ENCODE measurements at regions not wholly inside any gene's neighbourhood (a gene's known extent, or its start where the extent isn't known, plus 50 kb on each side); places are given as distances from the start of the nearest gene placed in this dataset.

GRCh38 chr4:38308728-38309311 lies 348.6 kb downstream of the PTTG2 start:
- no peak overlapping the region for H3K4me2 ChIP-seq (ENCODE audit: low read depth, low read length)
- no peak for ATAC-seq

More at GRCh38 chr4:38308728-38309311, 348.6 kb downstream of the PTTG2 start:
- no TSS peak for BruUV-seq (replicated peaks)
- DNase-seq (ENCODE audit: low spot score) (no peak), FAIRE-seq (no peak)
- Histone ChIP-seq H4K20me1 (ENCODE audit: insufficient read depth, low read length) (no peaks in the 10 kb centered on the region), H3K9me3 (ENCODE audit: low read length) (no peaks in the 10 kb centered on the region), H3K27me3 (ENCODE audit: control insufficient read depth in 1 of 2, insufficient read depth in 2 of 2, low read length in 2 of 2) (no peaks in the 10 kb centered on the region; a peak in 1 of 5 replicates), H3K4me1 (ENCODE audit: insufficient read depth, low read length) (peaks cover 17% of the 10 kb centered on the region), H3K79me2 (ENCODE audit: insufficient read depth, low read length) (no peaks in the 10 kb centered on the region), H2AFZ (ENCODE audit: low read length) (no peak overlapping the region), H3K27ac (ENCODE audit: extremely low read length, insufficient read depth, low read length) (no peak overlapping the region), H3K36me3 (replicated peaks in 1 of 2; ENCODE audit: control insufficient read depth in 1 of 2, insufficient read depth in 2 of 2, low read length in 2 of 2) (no peaks in the 10 kb centered on the region), H3K9ac (ENCODE audit: insufficient read depth, low read depth, low read length) (no peak overlapping the region), H3K4me3 (replicated peaks in 1 of 3; ENCODE audit: insufficient read depth in 1 of 3, low read depth in 2 of 3, low read length in 3 of 3) (no peak overlapping the region)
- in situ Hi-C loops (cut with HindIII; ENCODE audit: extremely low pct_ligation_motif_present, low pct_unique_long_range_greater_than_20kb), result loop anchor here (25.0 kb wide), 1 partner anchor 247 kb away; no protein-coding TSS in a partner anchor
- 9% methylated on average over 5 of the region's 5 CpGs for WGBS (ENCODE audit: low lambda C conversion rate)
- CTCF ChIA-PET (ENCODE audit: low intra/inter-chr PET ratio, low total read pairs), result no interaction called here
- no peak for TF ChIP-seq ATM (IDR thresholded peaks at IDR 0.05; ENCODE audit: borderline replicate concordance)
- TF ChIP-seq ATF5 (CRISPR knock-in tag; IDR thresholded peaks at IDR 0.05; ENCODE audit: low read depth), result no peak
- TF ChIP-seq ZNF225 (CRISPR knock-in tag; IDR thresholded peaks at IDR 0.05), result no peak
- TF ChIP-seq ZFYVE20 (CRISPR knock-in tag; IDR thresholded peaks at IDR 0.05; ENCODE audit: borderline replicate concordance, low read depth), result no peak
- TF ChIP-seq DNMT1 (CRISPR knock-in tag; IDR thresholded peaks at IDR 0.05), result no peak
- TF ChIP-seq ATF7 (IDR thresholded peaks at IDR 0.05), result no peak
- TF ChIP-seq ATF7 (CRISPR knock-in tag; IDR thresholded peaks at IDR 0.05), result no peak
- TF ChIP-seq ZFP41 (CRISPR knock-in tag; IDR thresholded peaks at IDR 0.05; ENCODE audit: borderline replicate concordance), result no peak
- no peak for TF ChIP-seq NFE2L1 (CRISPR knock-in tag; IDR thresholded peaks at IDR 0.05; ENCODE audit: borderline replicate concordance)
- TF ChIP-seq ZBTB33 (CRISPR knock-in tag; IDR thresholded peaks at IDR 0.05), result no peak
- no peak for TF ChIP-seq ZBTB44 (CRISPR knock-in tag; IDR thresholded peaks at IDR 0.05)
- no peak for TF ChIP-seq PAF1 (CRISPR knock-in tag; IDR thresholded peaks at IDR 0.05)
- TF ChIP-seq TFE3 (CRISPR knock-in tag; IDR thresholded peaks at IDR 0.05), result no peak
- TF ChIP-seq PRPF4 (IDR thresholded peaks at IDR 0.05; ENCODE audit: low read depth, low read length, poor library complexity, severe bottlenecking), result no peak
- no peak for TF ChIP-seq MED8 (CRISPR knock-in tag; IDR thresholded peaks at IDR 0.05; ENCODE audit: insufficient replicate concordance)
- TF ChIP-seq TERF1 (CRISPR knock-in tag; IDR thresholded peaks at IDR 0.05), result no peak
- TF ChIP-seq ZNF629 (CRISPR knock-in tag; conservative IDR thresholded peaks at IDR 0.05), result no peak
- intact Hi-C loops (cut with micrococcal nuclease; ENCODE audit: unreplicated experiment), result no loop called here
- POLR2A ChIA-PET, result no interaction called here
